SK-N-SH treated with all-trans-retinoic acid at 6 μM for 48 hours (cell line): ENCODE measurements at regions not wholly inside any gene's neighbourhood (a gene's known extent, or its start where the extent isn't known, plus 50 kb on each side); places are given as distances from the start of the nearest gene placed in this dataset.
A peak's percentile ranks its signal among the peaks of the same experiment; 100 is the strongest.
"Not testable (repeated sequence)": the region's sequence is repeated elsewhere in the genome, so short reads cannot be mapped to it uniquely, and the experiment has no call there.

Source experiments
- ATAC-seq: fragments of 200-7000 bp; cut with Tn5 transposase; 3 replicates; pipeline ENCODE4 v1.9.1; 2020; ENCODE audit warnings: mild to moderate bottlenecking, moderate library complexity
- ARNTL ChIP-seq: fragments of 450-650 bp; formaldehyde crosslinking; IDR thresholded peaks from 2 replicates; pipeline ENCODE4 v1.5.0; 2020; ENCODE audit warnings: low read depth, mild to moderate bottlenecking, moderate library complexity, borderline replicate concordance
- BACH2 ChIP-seq: fragments of 250-450 bp; sonication (Bioruptor Pico); IDR thresholded peaks from 2 replicates; pipeline ENCODE4 v1.9.0; 2021; ENCODE audit warnings: mild to moderate bottlenecking, borderline replicate concordance
- CREB5 ChIP-seq: fragments of 250-450 bp; sonication (Bioruptor Pico); IDR thresholded peaks from 2 replicates; pipeline ENCODE4 v1.5.1; 2020; ENCODE audit warnings: low read depth, mild to moderate bottlenecking, moderate library complexity
- CSDC2 ChIP-seq: fragments of 250-450 bp; sonication (Bioruptor Pico); IDR thresholded peaks from 2 replicates; pipeline ENCODE4 v1.5.0; 2020; ENCODE audit warnings: mild to moderate bottlenecking, moderate library complexity
- CSRNP3 ChIP-seq: fragments of 250-450 bp; sonication (Bioruptor Pico); IDR thresholded peaks from 2 replicates; pipeline ENCODE4 v1.5.1; 2021; ENCODE audit warnings: mild to moderate bottlenecking, moderate library complexity
- ESRRG ChIP-seq: fragments of 250-450 bp; sonication (Bioruptor Pico); IDR thresholded peaks from 2 replicates; pipeline ENCODE4 v1.6.1; 2021; ENCODE audit warnings: mild to moderate bottlenecking
- GLIS3 ChIP-seq: fragments of 250-450 bp; sonication (Bioruptor Pico); IDR thresholded peaks from 2 replicates; pipeline ENCODE4 v1.5.0; 2020; ENCODE audit warnings: mild to moderate bottlenecking, moderate library complexity
- ISL1 ChIP-seq: fragments of 250-450 bp; sonication (Bioruptor Pico); IDR thresholded peaks from 2 replicates; pipeline ENCODE4 v2.1.2; 2022; ENCODE audit warnings: mild to moderate bottlenecking, moderate library complexity
- OSR1 ChIP-seq: fragments of 250-450 bp; sonication (Bioruptor Pico); IDR thresholded peaks from 2 replicates; pipeline ENCODE4 v1.8.0; 2022; ENCODE audit warnings: moderate library complexity, mild to moderate bottlenecking, inconsistent platforms
- PATZ1 ChIP-seq: fragments of 250-450 bp; sonication (Bioruptor Pico); IDR thresholded peaks from 2 replicates; pipeline ENCODE4 v1.8.0; 2020; ENCODE audit warnings: mild to moderate bottlenecking, moderate library complexity, borderline replicate concordance
- POU6F1 ChIP-seq: fragments of 250-450 bp; sonication (Bioruptor Pico); IDR thresholded peaks from 2 replicates; pipeline ENCODE4 v1.8.0; 2021; ENCODE audit warnings: low read depth, mild to moderate bottlenecking, moderate library complexity, borderline replicate concordance
- RARB ChIP-seq: fragments of 250-450 bp; sonication (Bioruptor Pico); IDR thresholded peaks from 2 replicates; pipeline ENCODE4 v1.8.0; 2021; ENCODE audit warnings: mild to moderate bottlenecking, moderate library complexity
- SNAI2 ChIP-seq: fragments of 250-450 bp; sonication (Bioruptor Pico); IDR thresholded peaks from 2 replicates; pipeline ENCODE4 v1.5.0; 2020; ENCODE audit warnings: mild to moderate bottlenecking, moderate library complexity
- TCF4 ChIP-seq: fragments of 250-450 bp; sonication (Bioruptor Pico); IDR thresholded peaks from 2 replicates; pipeline ENCODE4 v1.8.0; 2021; ENCODE audit warnings: mild to moderate bottlenecking, moderate library complexity, borderline replicate concordance
- TOX ChIP-seq: fragments of 250-450 bp; sonication (Bioruptor Pico); IDR thresholded peaks from 2 replicates; pipeline ENCODE4 v1.8.0; 2021; ENCODE audit warnings: mild to moderate bottlenecking, moderate library complexity, borderline replicate concordance
- ZFP3 ChIP-seq: fragments of 250-450 bp; sonication (Bioruptor Pico); IDR thresholded peaks from 2 replicates; pipeline ENCODE4 v1.5.0; 2020; ENCODE audit warnings: mild to moderate bottlenecking, moderate library complexity
- ZFP30 ChIP-seq: fragments of 450-650 bp; formaldehyde crosslinking; IDR thresholded peaks from 2 replicates; pipeline ENCODE4 v1.5.0; 2022; ENCODE audit warnings: mild to moderate bottlenecking, moderate library complexity
- ZNF70 ChIP-seq: fragments of 450-650 bp; formaldehyde crosslinking; IDR thresholded peaks from 2 replicates; pipeline ENCODE4 v1.5.0; 2020; ENCODE audit warnings: mild to moderate bottlenecking, moderate library complexity
- ZNF8 ChIP-seq: fragments of 450-650 bp; formaldehyde crosslinking; IDR thresholded peaks from 2 replicates; pipeline ENCODE4 v1.5.0; 2020; ENCODE audit warnings: mild to moderate bottlenecking, moderate library complexity

- no peak for TF ChIP-seq ISL1 (CRISPR knock-in tag)
- TF ChIP-seq ZFP3 (CRISPR knock-in tag) = no peak
- no peak for TF ChIP-seq CSRNP3
- no peak for TF ChIP-seq GLIS3
- no peak for TF ChIP-seq TCF4 (CRISPR knock-in tag)
- TF ChIP-seq CSDC2 (CRISPR knock-in tag) = no peak
- no peak for TF ChIP-seq ZNF8
- no peak for TF ChIP-seq CREB5 (CRISPR knock-in tag)
- no peak for TF ChIP-seq ZFP30
- no peak for TF ChIP-seq POU6F1 (CRISPR knock-in tag)
- no peak for TF ChIP-seq TOX (CRISPR knock-in tag)
- no peak for TF ChIP-seq ARNTL
- TF ChIP-seq ZNF70 (CRISPR knock-in tag) = no peak
- ATAC-seq = no peak
Observed at GRCh38 chr2:39583213-39583612, 82.5 kb upstream of the TMEM178A start.

- peak; percentile 47; the same call in 1 of the 3 replicates for ATAC-seq
- TF ChIP-seq TOX (CRISPR knock-in tag) = no peak
- TF ChIP-seq ESRRG (CRISPR knock-in tag) = no peak
- no peak for TF ChIP-seq CREB5 (CRISPR knock-in tag)
- TF ChIP-seq CSDC2 (CRISPR knock-in tag) = no peak
- no peak for TF ChIP-seq RARB (CRISPR knock-in tag)
- TF ChIP-seq SNAI2 (CRISPR knock-in tag) = no peak
- TF ChIP-seq ZFP30 = no peak
- TF ChIP-seq ZNF70 (CRISPR knock-in tag) = no peak
- TF ChIP-seq BACH2 = no peak
- TF ChIP-seq ISL1 (CRISPR knock-in tag) = no peak
- TF ChIP-seq POU6F1 (CRISPR knock-in tag) = no peak
- no peak for TF ChIP-seq PATZ1 (CRISPR knock-in tag)
- TF ChIP-seq ZFP3 (CRISPR knock-in tag) = no peak
- no peak for TF ChIP-seq OSR1 (CRISPR knock-in tag)
Observed at GRCh38 chr2:39583781-39584180, 81.9 kb upstream of the TMEM178A start.

- peak; percentile 89 for ATAC-seq
- TF ChIP-seq ISL1 (CRISPR knock-in tag) (0 out of 2 replicates have a peak, but pooled peaks have one; percentile 13), ESRRG (CRISPR knock-in tag) (no peak)
Observed at GRCh38 chr2:39584283-39584965, 81.3 kb upstream of the TMEM178A start.

GRCh38 chr2:39585531-39585930 is 80.2 kb upstream of the TMEM178A start:
- not testable (repeated sequence) for ATAC-seq
